ENCODE measurements at regions not wholly inside any gene's neighbourhood (a gene's known extent, or its start where the extent isn't known, plus 50 kb on each side); places are given as distances from the start of the nearest gene placed in this dataset.

DNA sequence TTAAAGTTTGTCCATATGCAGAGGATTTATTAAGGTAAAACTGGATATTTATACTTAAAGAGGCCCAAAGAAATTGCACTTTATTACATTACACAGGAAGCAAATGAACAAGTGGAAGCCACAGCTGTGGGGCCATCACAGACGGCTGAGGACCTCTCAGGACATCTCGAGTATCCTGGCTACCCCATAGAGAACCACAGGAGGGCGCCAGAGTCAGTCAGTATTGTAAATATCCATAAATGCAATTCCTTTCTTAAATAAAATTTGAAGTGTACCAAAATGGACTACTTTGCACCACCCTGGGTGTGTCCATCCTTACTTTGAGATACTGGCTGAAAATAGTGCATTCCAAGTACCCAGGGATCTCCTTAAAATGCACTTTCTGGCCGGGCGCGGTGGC is 257.2 kb downstream of the MRPL39 start:
- Histone ChIP-seq H3K9ac (no peak overlapping the region), H3K9me3 (0 out of 2 replicates have a peak, but pooled peaks cover 4% of the 10 kb centered on the region), H3K36me3 (no peaks in the 10 kb centered on the region), H3K4me1 (peaks cover 22% of the 10 kb centered on the region), H4K20me1 (no peaks in the 10 kb centered on the region), H3K27me3 (no peaks in the 10 kb centered on the region), H3K4me3 (no peak overlapping the region), H3K4me2 (no peak overlapping the region), H3K27ac (no peak overlapping the region)
- no peak for TF ChIP-seq Cebpa-rat (IDR thresholded peaks at IDR 0.05)

DNA sequence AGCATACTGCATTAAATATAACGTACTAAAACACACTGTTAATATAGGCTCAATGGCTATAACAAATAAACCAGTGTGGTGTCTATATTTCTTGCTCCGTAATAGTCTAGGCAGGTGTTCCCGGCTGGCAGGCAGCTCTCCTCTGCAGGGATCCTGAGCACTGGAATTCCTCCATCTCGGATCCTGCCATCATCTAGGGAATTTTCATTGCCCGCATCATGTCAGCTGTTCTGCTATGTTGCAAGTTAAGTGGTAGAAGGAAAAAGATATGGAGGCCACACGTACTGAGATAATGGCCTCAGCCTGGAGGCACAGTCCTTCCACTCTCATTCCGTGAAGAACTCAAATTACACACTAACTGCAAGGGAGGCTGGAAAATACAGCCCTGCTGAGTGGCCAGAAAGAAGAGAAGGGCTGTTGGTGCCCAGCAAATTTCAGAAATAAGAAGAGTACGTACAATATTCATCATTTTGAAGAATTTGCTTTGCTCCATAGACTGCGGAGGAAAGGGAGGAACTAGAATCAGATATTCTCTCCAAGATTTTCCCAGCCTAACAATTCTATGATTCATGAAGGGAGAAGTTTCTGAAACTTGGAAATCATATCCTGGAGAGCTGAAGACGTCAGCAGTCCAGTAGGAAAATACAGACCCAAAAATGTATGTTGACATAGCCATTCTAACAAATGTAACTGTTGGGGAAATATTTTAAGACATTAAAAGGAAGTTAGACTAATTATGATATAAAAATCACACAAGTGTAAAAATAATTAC is 263.3 kb downstream of the MRPL39 start:
- Histone ChIP-seq H3K4me2 (no peak overlapping the region), H4K20me1 (no peaks in the 10 kb centered on the region), H3K9ac (no peak overlapping the region), H3K4me3 (no peak overlapping the region), H3K27me3 (no peaks in the 10 kb centered on the region), H3K9me3 (no peaks in the 10 kb centered on the region), H3K4me1 (no peaks in the 10 kb centered on the region), H3K36me3 (no peaks in the 10 kb centered on the region), H3K27ac (no peak overlapping the region)
- no peak for TF ChIP-seq Cebpa-rat (IDR thresholded peaks at IDR 0.05)

DNA sequence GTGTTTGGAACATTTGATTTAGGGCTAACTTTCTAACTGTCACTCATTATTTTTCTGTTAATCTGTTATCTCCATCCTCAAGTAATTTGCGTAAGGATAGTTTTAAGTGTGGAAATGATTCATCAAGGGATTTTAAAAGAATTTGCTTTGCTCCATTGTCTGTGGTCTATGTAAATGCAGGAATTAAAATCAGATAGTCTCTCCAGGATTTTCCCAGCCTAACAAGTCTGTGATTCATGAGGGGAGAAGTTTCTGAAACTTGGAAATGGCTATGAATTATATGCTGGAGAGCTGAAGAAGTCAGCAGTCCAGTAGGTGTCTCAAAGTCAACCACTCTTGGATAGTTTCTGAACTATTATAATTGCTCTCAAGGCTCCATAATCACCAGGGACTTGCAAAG is 264.5 kb downstream of the MRPL39 start:
- Histone ChIP-seq H3K27ac (no peak overlapping the region), H4K20me1 (no peaks in the 10 kb centered on the region), H3K4me2 (no peak overlapping the region), H3K27me3 (no peaks in the 10 kb centered on the region), H3K4me3 (no peak overlapping the region), H3K9me3 (no peaks in the 10 kb centered on the region), H3K9ac (no peak overlapping the region), H3K36me3 (no peaks in the 10 kb centered on the region), H3K4me1 (no peaks in the 10 kb centered on the region)
- no peak for TF ChIP-seq Cebpa-rat (IDR thresholded peaks at IDR 0.05)

DNA sequence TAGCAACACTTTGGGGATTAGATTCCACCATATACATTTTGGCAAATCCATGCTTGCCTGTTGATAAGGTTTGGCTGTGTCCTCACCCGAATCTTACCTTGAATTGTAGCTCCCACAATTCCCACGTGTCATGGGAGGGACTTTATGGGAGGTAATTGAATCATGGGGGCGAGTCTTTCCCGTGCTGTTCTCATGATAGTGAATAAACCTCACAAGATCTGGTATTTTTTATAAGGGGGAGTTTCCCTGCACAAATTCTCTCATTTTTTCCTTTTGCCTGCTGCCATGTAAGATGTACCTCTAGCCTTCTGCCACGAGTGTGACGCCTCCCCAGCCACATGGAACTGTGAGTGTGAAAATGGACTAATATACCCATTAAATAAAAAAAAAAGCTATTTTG is 265.3 kb downstream of the MRPL39 start:
- H3K4me3 ChIP-seq: no peak overlapping the region
- no peaks in the 10 kb centered on the region for H4K20me1 ChIP-seq
- no peak overlapping the region for H3K27ac ChIP-seq
- H3K4me2 ChIP-seq: no peak overlapping the region
- H3K9ac ChIP-seq: no peak overlapping the region
- no peaks in the 10 kb centered on the region for H3K4me1 ChIP-seq
- TF ChIP-seq Cebpa-rat (IDR thresholded peaks at IDR 0.05): no peak
- H3K9me3 ChIP-seq: no peaks in the 10 kb centered on the region
- H3K27me3 ChIP-seq: no peaks in the 10 kb centered on the region
- no peaks in the 10 kb centered on the region for H3K36me3 ChIP-seq

DNA sequence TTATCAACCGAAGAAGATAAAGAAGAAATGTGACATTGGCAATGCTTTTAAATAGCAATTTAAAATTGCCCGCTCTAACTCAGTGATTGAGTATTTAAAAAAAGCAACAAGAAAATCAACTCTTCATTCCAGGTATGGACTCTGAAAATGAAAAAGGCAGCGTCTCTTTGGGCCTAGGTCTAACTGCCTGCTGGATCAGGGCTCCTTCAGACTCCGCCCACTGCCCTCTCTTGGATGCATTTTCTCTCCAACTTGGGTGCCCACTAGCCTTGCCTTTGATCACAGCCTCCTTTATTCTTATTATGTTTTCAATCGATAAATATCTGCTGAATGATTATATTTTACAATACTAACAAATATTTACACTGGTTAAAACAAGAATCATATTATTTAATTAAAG is 268.9 kb downstream of the MRPL39 start:
- no peak overlapping the region for H3K27ac ChIP-seq
- H3K9me3 ChIP-seq: no peaks in the 10 kb centered on the region
- H3K9ac ChIP-seq: no peak overlapping the region
- H4K20me1 ChIP-seq: no peaks in the 10 kb centered on the region
- no peaks in the 10 kb centered on the region for H3K27me3 ChIP-seq
- no peaks in the 10 kb centered on the region for H3K4me1 ChIP-seq
- no peak for TF ChIP-seq Cebpa-rat (IDR thresholded peaks at IDR 0.05)
- H3K36me3 ChIP-seq: no peaks in the 10 kb centered on the region
- no peak overlapping the region for H3K4me2 ChIP-seq
- no peak overlapping the region for H3K4me3 ChIP-seq

DNA sequence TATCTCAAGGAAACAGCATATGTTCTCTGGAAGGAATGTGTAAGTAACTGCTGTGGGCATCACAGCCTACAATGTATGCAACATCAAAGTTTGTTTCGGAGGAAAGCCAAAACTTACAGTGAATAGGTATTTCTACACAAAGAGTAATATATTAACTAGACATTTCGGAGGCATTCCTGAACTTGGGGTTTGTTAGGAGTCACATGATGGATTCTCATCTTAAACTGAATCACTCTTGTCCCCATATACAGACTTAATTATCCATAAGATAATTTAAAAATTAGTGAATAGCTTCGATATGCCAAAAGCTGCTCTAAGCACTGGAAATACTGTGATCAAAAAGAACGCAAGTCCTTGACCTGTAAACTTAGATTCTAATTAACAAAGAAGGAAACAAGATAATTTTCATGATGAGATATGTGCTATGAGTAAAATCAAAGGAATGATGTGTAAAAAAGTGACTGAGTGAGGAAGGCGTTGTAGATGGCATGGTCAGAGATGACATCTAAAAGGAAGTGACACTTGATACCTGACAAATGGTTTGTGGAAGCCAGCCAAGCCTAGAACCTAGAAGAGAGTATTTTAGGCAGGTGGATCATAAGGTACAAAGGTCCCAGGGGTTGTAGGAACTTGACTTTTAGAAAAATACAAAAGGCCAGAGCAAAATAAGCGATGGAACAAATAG is 273.1 kb downstream of the MRPL39 start:
- TF ChIP-seq Cebpa-rat (IDR thresholded peaks at IDR 0.05): no peak
- Histone ChIP-seq H3K4me1 (no peaks in the 10 kb centered on the region), H4K20me1 (no peaks in the 10 kb centered on the region), H3K9ac (no peak overlapping the region), H3K4me2 (no peak overlapping the region), H3K36me3 (no peaks in the 10 kb centered on the region), H3K27me3 (no peaks in the 10 kb centered on the region), H3K9me3 (no peaks in the 10 kb centered on the region), H3K27ac (no peak overlapping the region), H3K4me3 (no peak overlapping the region)

DNA sequence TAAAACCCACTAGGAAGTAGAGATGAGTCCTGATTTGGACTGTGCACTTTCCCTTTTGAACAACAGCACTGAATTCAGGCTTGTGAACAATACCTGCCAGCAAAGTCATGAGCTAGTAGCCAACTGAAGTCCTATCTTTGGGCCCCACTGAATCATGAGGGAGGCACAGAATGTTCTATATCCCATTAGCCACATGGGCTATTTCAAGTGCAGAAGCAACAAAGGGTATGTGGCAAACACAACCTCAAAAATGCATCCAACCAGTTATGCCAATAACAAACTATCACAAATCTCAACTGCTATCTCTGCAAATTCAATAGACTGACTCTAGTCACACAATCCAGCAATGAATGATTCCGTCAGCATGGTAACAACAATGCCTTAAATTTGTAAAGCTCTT is 276.0 kb downstream of the MRPL39 start:
- Histone ChIP-seq H4K20me1 (no peaks in the 10 kb centered on the region), H3K4me3 (no peak overlapping the region), H3K27ac (no peak overlapping the region), H3K4me1 (no peaks in the 10 kb centered on the region), H3K4me2 (no peak overlapping the region), H3K9ac (no peak overlapping the region), H3K9me3 (no peaks in the 10 kb centered on the region), H3K36me3 (no peaks in the 10 kb centered on the region), H3K27me3 (no peaks in the 10 kb centered on the region)
- TF ChIP-seq Cebpa-rat (IDR thresholded peaks at IDR 0.05): no peak

DNA sequence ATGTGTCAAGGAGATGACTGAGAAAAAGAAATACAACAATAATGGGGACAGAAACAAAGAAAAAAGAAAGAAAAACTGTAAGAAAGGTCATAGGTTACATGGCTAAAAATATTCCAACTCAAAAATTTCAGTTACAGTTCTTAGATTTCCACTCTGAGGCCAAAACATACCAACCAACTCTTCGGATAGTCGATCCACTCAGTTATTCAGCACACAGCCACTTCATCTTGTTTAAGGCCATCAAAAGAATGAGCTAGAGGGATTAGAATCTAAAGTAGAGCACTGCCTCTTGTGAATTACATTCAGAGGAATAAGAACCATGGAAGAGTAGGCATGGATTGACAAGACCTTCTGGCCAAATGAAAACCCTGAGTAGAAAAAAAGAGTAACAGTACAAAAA is 277.0 kb downstream of the MRPL39 start:
- Histone ChIP-seq H4K20me1 (no peaks in the 10 kb centered on the region), H3K4me2 (no peak overlapping the region), H3K9me3 (no peaks in the 10 kb centered on the region), H3K4me1 (no peaks in the 10 kb centered on the region), H3K4me3 (no peak overlapping the region), H3K27ac (no peak overlapping the region), H3K9ac (no peak overlapping the region), H3K36me3 (no peaks in the 10 kb centered on the region), H3K27me3 (no peaks in the 10 kb centered on the region)
- TF ChIP-seq Cebpa-rat (IDR thresholded peaks at IDR 0.05): no peak

DNA sequence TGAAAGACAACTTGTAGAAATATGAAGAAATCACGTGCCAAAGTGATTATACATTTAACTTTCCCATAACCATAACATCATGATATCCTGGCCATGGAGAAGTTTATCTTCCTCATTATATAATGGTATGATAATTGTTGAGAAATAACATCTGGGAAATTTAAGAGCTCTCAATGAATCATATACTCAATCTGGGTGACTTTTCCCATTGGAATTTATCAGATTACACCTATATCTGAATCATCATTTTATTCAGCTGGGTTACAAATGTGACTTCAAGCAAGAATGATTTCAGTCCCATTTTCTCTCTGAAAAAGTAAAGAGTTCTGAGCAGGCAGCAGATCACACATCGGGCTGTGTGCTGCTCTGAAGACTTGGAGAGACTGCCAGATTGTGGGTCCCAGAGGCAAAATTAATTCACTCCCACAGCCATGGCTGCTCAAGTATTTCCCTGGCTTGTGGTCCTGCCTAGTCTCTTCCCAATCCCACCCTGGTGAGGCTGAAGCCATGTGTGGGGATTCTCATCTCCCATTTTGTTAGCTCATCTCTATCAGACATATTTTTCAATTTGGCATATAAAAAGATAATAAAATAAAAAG is 278.0 kb downstream of the MRPL39 start:
- no peak overlapping the region for H3K27ac ChIP-seq
- H3K4me3 ChIP-seq: no peak overlapping the region
- H3K9ac ChIP-seq: no peak overlapping the region
- H3K4me1 ChIP-seq: no peaks in the 10 kb centered on the region
- H3K9me3 ChIP-seq: no peaks in the 10 kb centered on the region
- no peak overlapping the region for H3K4me2 ChIP-seq
- H3K36me3 ChIP-seq: no peaks in the 10 kb centered on the region
- TF ChIP-seq Cebpa-rat (IDR thresholded peaks at IDR 0.05): no peak
- H3K27me3 ChIP-seq: no peaks in the 10 kb centered on the region
- no peaks in the 10 kb centered on the region for H4K20me1 ChIP-seq

DNA sequence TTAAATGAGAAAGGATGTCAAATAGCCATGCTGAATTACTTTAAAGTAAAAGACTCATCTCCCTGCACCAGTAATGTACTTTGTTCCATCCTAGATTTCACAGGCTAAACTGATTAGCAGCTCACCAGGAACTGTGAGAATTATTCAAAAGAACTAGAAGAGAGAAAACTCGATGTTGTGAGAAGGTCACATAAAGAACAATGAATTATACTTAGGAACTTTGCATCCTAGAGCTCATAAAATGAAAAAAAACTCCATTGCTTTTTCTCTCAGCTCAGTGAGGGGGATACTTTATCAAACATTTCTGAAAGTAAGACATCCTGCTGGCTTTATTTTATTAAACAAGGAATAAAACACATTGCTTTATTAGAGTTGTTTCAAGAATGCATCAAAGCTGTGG is 278.5 kb downstream of the MRPL39 start:
- no peak overlapping the region for H3K27ac ChIP-seq
- no peaks in the 10 kb centered on the region for H4K20me1 ChIP-seq
- TF ChIP-seq Cebpa-rat (IDR thresholded peaks at IDR 0.05): no peak
- H3K4me1 ChIP-seq: no peaks in the 10 kb centered on the region
- no peak overlapping the region for H3K4me3 ChIP-seq
- H3K27me3 ChIP-seq: no peaks in the 10 kb centered on the region
- H3K9me3 ChIP-seq: no peaks in the 10 kb centered on the region
- no peaks in the 10 kb centered on the region for H3K36me3 ChIP-seq
- H3K9ac ChIP-seq: no peak overlapping the region
- H3K4me2 ChIP-seq: no peak overlapping the region
